ENCODE measurements at regions not wholly inside any gene's neighbourhood (a gene's known extent, or its start where the extent isn't known, plus 50 kb on each side); places are given as distances from the start of the nearest gene placed in this dataset.

DNA sequence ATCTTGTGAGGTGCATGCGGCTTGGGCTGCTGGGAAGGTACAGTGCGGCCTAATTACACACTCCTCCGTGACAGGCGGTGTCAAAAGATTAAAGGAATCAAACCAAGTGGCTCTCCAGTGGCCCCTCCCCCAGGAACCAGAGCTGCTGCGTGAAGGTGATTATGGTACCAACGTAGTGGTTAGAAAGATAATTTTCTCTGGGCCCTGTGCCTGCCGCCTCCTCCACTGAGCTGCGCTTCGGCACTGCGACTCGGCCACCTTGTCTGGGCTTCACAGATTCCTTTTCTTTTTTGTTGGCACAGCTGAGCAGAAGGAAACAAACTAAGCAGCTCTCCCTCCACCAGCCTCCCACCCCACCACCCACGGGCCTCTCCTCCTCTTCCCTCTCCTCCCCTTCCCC, 113.2 kb upstream of the SDK2 start:
- DNase-seq: peak; percentile 49

- DNase-seq: no peak
These were observed 114.0 kb upstream of the SDK2 start for GRCh38 chr17:73758245-73758644.

DNA sequence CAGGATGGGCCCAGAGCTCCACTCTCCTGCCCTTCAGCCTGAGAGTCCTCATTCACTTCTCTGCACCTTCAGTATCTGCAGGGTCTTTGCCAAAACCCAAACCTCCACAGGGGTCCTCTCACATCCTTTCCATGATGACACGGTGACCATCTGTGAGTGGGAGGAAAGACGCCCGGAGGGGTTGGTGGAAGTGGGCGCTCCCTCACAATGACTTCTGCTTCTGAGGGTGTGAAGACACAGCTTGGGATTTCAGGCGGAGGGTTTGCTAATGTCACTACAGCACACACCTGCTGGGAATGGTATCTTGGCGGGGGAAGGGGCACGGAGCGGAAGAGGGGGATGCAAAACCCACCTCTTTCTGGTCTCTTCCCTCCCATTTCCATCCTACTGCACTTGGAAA, 115.1 kb upstream of the SDK2 start:
- no peak for DNase-seq

DNA sequence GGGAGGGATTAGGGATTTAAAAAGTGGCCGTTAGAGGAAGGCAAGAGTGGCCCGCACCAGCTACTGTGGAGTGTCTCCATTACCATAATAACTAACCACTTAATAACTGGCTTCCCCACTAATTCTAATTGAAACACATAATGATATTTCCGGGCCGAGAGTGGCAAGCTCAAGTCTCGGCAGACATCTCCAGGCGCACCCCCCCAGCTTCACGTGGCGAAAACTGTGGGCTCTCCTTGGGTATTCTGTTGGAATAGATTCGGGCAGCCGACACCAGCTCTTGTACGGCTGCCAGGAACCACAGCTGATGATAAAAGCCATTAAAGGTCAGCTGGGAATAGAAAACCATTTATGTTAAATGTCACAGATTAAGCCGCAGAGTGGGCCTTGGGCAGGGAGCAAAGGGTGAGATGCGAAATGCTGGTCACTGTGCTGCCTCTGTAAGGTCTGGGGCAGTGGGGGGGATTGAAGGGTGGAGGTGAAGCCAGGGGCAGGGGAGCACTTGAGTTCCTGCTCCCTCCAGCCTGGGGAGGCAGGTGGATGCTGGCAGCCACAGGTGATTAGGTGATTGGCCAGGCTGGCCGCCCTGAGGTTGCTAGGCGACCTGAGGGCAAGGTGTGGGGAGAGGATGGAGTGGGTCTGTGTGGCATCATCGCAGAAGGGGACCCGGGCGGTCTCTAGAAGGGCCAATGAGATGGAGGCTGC, 115.6 kb upstream of the SDK2 start:
- DNase-seq: no peak

GRCh38 chr17:73760439-73760758, 116.2 kb upstream of the SDK2 start:
- DNase-seq: no peak

DNA sequence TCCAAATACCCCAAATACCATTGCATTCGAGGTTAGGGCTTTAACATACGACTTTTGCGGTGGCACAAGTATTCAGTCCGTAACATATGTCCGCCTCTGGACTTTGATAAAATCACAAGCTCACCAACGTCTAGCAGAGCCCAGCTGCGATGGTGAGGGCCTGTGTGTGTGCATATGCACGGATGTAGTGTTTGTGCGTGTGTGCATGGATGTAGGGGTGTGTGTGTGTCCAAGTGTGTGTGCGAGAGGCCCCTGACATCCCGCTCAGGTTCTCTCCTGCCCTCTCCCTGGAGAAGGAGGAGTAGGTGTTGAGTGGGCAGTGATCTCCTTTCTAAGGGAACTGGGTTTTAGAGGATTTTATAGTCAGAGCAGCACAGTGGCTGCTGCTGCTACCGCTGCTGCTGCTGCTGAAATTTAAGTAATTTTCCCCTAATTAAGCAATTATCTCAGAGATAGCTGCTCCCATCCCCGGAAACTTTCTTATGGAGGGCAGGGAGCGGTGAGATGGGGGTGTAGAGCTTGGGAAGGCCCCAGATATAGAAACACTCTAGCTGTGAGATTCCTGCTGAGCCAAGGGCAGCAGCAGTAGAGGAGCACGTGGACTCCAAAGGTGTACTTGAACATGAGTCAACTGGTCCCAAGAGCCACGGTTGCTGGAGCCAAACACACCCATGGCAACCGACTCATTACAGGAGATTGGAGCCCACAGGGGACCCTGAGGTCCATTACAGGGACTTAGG, 121.7 kb upstream of the SDK2 start:
- DNase-seq: no peak

DNA sequence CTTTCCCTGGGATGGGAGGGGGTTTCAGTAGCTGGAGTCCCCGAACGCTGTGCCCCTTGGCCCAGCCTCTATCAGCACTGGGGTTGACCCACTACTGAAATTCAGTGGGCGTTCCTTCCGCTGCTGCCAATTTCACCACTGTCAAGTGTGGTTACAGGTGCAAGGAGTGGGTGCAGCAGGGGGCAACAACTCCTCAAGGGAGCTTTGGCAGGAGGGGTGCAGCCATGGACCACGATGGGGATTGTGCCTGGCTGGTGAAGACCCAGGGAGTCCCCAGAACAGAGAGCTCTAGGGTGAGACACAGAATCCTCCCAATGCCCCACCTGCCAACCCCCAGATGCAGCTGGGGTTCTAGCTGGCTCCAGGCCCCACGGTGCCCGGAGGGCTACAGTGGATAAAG, 123.5 kb upstream of the SDK2 start:
- no peak for DNase-seq

GRCh38 chr17:73768691-73769090, 124.4 kb upstream of the SDK2 start:
- DNase-seq: no peak

DNA sequence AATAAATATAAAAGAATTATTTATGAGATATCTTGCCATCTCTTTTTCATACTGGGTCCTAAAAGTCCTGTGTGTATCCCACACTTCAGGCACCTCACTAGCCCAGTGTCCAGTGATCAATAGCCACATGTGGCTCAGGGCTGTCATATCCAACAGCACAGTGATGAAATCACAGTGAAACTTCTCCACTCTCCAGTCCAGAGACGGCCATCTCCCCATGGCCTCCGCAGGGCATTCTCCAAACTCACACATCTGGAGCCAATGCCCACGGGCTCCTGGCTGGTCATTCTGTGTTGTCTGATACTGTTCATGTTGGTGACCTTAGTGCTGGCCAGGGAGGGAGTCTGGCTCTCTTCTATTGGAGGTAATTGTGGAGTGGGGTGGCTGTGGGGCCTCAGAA, 125.2 kb upstream of the SDK2 start:
- no peak for DNase-seq

GRCh38 chr17:73770115-73770848, 126.0 kb upstream of the SDK2 start:
- DNase-seq: peak; percentile 93

DNA sequence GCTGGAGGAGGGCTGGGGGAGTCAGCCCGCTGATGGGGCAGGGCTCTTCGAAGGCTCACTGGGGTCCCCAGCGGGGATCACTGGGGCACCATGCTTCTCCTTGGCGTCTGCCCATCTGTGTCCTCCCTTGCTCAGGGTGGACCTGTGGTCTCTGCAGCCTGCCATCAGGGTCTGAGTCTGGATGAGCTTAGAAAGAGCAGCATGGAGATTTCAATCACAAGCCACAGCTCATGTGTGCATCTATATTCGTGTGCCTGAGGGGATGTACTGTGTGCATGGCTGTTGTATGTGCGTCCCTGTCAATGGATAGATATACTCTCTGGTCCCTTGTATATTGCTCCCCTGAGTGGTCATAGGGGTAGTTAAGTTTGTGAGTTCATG, 126.6 kb upstream of the SDK2 start:
- no peak for DNase-seq

- DNase-seq: no peak
These were observed 128.0 kb upstream of the SDK2 start for GRCh38 chr17:73772107-73772705.

GRCh38 chr17:73773702-73774101, 129.5 kb upstream of the SDK2 start:
- DNase-seq: no peak

DNA sequence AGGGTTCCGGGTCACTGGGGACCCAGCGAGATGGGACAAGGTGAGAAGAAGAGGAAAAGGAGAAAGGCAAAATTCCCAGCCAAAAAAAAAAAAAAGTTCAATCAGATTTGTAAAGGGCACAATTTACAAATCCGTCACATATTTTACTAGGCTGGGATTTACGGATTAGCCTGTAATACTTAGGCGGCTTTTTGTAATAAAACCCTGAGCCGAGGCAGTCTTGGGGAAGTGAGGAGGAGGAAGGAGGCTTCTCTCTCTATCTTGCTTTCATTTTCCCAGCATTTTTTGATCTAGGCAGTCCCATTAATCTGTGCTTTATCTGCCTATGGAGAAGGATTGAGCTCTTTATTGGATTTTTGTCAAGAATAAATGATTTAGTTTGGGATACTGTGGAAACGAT, 130.6 kb upstream of the SDK2 start:
- no peak for DNase-seq

DNA sequence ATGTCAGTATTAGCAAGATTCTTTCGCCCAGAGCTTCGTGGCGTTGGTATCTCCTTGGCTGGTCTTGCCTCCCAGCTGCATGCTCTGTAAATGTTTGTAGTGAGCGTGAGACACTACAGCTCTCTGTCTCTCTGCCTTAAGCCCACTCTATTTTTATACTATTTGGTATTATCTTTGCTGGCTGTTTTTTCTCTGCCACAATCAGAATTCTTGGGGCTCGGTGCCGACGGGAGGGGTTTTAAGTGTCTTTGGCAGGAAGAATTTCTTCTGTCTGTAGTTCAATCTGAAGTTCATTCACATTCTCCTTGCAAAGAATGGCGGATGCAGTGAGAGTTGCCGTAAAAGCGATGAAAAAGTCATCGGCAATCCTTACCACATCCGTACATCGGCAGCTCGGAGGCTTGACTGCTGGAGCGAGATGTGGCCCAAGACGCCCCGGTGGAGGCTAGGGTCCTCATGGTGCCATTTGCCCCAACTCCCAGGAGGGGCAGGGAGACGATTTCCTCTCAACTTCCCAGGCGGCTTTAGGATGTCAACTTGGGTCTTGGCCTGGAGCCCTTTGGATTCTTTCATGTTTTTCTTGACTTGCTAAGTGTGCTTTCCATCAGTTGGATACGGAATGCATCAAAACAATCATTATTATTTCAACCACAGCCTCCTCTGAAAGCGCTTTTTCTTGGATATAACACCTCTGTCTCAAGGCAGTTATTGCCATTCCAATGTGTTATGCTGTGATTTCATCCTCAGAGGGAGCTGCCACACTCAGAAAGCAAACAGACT, 132.3 kb upstream of the SDK2 start:
- no peak for DNase-seq

DNA sequence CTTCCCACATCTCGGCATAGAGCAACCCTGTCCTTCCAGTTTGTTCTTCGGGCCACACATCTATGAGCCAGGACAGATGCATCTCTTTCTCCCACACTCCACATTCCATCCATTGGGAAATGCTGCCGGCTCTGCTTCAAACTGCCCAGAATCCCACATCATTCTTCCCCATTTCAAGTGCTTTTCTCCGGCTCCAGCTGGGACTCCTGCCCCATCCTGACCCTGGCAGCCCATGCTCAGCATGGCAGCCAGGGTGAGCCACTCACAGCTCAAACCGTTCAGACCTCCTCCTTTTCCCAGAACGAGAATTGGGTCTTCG, 132.8 kb upstream of the SDK2 start:
- DNase-seq: no peak

GRCh38 chr17:73782231-73782630, 138.0 kb upstream of the SDK2 start:
- no peak for DNase-seq

DNA sequence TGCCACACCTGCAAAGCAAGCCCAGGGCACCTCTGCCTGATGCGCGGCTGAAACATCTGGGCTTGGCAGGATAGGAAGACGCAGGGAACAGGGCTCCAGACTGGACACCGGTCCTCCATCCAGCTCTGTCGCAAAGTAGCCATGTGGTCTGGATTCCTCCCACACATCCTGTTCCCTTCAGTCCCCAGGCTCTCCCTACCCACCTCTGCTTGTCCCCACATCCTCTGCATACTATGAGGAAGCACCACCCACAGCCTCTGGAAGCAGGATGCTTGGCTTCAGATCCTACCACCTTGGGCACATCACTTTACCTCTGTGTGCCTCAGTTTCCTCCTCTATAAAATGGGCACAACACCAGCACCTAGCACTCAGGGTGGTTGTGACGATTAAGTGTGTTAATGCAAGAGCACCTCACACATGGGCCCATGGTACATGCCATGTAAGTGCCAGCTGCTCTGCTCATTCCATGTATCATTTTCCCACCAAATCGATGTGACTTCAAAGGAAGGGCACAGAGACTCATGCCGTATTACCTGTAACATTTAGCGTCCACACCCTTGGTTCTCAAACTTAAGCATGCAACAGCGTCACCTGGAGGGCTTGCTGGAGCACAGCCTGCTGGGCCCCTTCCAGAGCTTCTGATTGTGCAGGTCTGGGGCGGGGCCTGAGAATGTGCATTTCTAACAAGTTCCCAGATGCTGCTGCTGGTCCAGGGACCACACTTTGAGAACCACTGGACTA, 138.6 kb upstream of the SDK2 start:
- DNase-seq: peak; percentile 56

GRCh38 chr17:73783382-73783766, 139.1 kb upstream of the SDK2 start:
- DNase-seq: no peak

GRCh38 chr17:73783945-73784603, 139.8 kb upstream of the SDK2 start:
- no peak for DNase-seq

- no peak for DNase-seq
These were observed 141.3 kb upstream of the SDK2 start for GRCh38 chr17:73785496-73785895.
